ENCODE measurements at regions not wholly inside any gene's neighbourhood (a gene's known extent, or its start where the extent isn't known, plus 50 kb on each side); places are given as distances from the start of the nearest gene placed in this dataset.
A peak's percentile ranks its signal among the peaks of the same experiment; 100 is the strongest.

DNA sequence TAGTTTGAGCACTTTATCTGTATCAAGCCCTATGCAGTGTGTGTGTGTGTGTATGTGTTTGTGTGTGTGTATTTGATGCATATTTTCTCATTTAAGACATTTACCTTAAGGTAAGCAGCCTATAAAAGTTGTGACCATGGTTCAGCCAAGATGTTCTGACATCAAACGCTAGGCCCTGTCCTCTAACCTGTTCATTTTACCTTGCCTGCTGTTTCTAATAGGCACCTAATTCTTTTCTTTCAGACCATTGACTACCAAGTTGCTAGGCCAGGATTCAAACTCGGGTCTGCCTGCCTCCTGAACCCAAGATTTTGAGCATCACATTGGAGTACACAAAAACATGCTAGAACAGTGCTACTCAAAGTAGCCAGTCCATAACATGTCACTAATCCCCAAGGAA lies 274.5 kb downstream of the PLK2 start:
- TF ChIP-seq, protein P1, sequence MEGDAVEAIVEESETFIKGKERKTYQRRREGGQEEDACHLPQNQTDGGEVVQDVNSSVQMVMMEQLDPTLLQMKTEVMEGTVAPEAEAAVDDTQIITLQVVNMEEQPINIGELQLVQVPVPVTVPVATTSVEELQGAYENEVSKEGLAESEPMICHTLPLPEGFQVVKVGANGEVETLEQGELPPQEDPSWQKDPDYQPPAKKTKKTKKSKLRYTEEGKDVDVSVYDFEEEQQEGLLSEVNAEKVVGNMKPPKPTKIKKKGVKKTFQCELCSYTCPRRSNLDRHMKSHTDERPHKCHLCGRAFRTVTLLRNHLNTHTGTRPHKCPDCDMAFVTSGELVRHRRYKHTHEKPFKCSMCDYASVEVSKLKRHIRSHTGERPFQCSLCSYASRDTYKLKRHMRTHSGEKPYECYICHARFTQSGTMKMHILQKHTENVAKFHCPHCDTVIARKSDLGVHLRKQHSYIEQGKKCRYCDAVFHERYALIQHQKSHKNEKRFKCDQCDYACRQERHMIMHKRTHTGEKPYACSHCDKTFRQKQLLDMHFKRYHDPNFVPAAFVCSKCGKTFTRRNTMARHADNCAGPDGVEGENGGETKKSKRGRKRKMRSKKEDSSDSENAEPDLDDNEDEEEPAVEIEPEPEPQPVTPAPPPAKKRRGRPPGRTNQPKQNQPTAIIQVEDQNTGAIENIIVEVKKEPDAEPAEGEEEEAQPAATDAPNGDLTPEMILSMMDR (IDR thresholded peaks at IDR 0.05; ENCODE audit: unreplicated experiment) = no peak
- Mint-ChIP-seq H3K27ac (ENCODE audit: unreplicated experiment) (peak overlapping the region; percentile 44), H3K9me3 (ENCODE audit: low read depth, unreplicated experiment) (no peaks in the 10 kb centered on the region), H3K27me3 (ENCODE audit: unreplicated experiment) (no peaks in the 10 kb centered on the region), H3K4me1 (ENCODE audit: low read depth, unreplicated experiment) (peaks cover 52% of the 10 kb centered on the region), H3K4me3 (ENCODE audit: low read depth, unreplicated experiment) (no peak overlapping the region), H3K36me3 (ENCODE audit: insufficient read depth, unreplicated experiment) (no peaks in the 10 kb centered on the region)
- CTCF ChIA-PET = no interaction called here
- DNase-seq = no peak
- intact Hi-C loops (cut with micrococcal nuclease; ENCODE audit: unreplicated experiment) = loop anchor here (5.0 to 10.0 kb wide), 3 partner anchors 49 to 891 kb away; no protein-coding TSS in a partner anchor
- no TSS peak for BruUV-seq (replicated peaks)

DNA sequence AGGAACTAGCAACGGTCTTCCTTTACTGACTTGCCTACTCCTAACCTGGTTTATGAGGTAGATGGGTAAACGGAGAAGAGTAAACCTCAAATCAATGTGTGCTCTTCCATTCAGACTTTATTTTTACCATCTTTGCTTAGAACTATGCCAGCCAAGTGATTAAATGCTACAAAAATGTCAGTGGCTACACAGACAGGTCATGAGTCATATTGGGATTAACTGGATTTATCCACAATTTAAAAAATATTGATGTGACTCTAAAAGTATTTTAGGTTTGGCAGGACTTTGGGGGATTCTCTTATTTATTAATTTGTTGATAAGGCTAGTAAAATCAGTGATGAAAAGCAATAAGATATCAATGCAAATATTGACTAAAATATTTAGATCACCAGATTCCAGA lies 275.0 kb downstream of the PLK2 start:
- no peak overlapping the region for H3K4me3 Mint-ChIP-seq (ENCODE audit: low read depth, unreplicated experiment)
- no TSS peak for BruUV-seq (replicated peaks)
- intact Hi-C loops (cut with micrococcal nuclease; ENCODE audit: unreplicated experiment) = loop anchor here (5.0 to 10.0 kb wide), 3 partner anchors 50 to 890 kb away; no protein-coding TSS in a partner anchor
- DNase-seq = no peak
- no peaks in the 10 kb centered on the region for H3K27me3 Mint-ChIP-seq (ENCODE audit: unreplicated experiment)
- H3K4me1 Mint-ChIP-seq (ENCODE audit: low read depth, unreplicated experiment) = peaks cover 47% of the 10 kb centered on the region
- H3K27ac Mint-ChIP-seq (ENCODE audit: unreplicated experiment) = peak overlapping the region; percentile 34
- TF ChIP-seq, protein P1 (IDR thresholded peaks at IDR 0.05; ENCODE audit: unreplicated experiment) = no peak
- CTCF ChIA-PET = no interaction called here
- no peaks in the 10 kb centered on the region for H3K9me3 Mint-ChIP-seq (ENCODE audit: low read depth, unreplicated experiment)
- H3K36me3 Mint-ChIP-seq (ENCODE audit: insufficient read depth, unreplicated experiment) = no peaks in the 10 kb centered on the region

DNA sequence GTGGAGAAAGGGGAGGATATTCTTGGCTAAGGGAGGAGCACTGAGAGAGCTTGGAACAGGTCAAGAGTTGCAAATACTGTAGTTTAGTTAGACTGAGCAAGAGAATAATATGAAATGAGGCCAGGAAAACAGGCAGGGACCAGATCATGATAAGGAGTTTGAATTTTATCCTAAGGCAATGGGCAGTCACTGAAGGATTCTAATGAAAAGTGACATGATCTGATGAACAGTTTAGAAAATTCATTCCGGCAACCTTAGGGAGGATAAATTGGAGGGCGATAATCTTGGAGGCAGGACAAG lies 276.1 kb downstream of the PLK2 start:
- CTCF ChIA-PET = no interaction called here
- no peaks in the 10 kb centered on the region for H3K36me3 Mint-ChIP-seq (ENCODE audit: insufficient read depth, unreplicated experiment)
- no peak overlapping the region for H3K4me3 Mint-ChIP-seq (ENCODE audit: low read depth, unreplicated experiment)
- TF ChIP-seq, protein P1 (IDR thresholded peaks at IDR 0.05; ENCODE audit: unreplicated experiment) = no peak
- no peak overlapping the region for H3K27ac Mint-ChIP-seq (ENCODE audit: unreplicated experiment)
- no peaks in the 10 kb centered on the region for H3K9me3 Mint-ChIP-seq (ENCODE audit: low read depth, unreplicated experiment)
- no peaks in the 10 kb centered on the region for H3K27me3 Mint-ChIP-seq (ENCODE audit: unreplicated experiment)
- peaks cover 44% of the 10 kb centered on the region for H3K4me1 Mint-ChIP-seq (ENCODE audit: low read depth, unreplicated experiment)
- intact Hi-C loops (cut with micrococcal nuclease; ENCODE audit: unreplicated experiment) = loop anchor here (10.0 kb wide), 2 partner anchors 51 to 889 kb away; no protein-coding TSS in a partner anchor
- no TSS peak for BruUV-seq (replicated peaks)
- no peak for DNase-seq

DNA sequence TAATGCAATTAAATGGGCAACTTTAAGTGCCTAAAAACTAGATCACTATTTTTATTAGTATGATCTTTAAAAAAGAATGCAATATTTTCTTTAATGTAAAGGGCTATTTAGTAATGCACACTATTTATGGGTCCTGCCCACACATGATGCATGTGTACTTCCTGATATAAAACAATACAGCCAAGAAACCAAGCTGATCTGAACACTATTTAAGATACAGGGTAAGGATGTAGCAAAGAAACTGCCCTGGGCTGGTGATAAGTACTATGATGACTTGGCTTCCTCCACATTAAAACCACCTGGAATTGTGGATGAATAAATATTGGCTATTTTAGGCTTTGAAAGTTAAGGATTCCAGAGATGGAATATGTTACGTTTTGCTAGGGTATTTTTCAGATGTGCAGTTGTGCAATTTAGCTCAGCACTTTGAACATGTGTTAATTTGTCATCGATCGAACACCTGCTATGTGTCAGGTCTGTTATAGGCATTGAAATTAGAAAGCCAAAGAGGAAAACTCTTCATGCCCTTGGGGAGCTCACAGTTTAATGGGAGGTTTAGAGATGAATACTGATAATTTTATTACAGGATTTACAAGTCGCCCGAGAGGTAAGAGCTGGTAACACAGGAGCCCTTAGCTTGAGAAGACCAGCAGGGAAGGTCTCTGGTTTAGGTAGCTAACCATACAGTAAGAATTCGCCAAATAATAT lies 276.7 kb downstream of the PLK2 start:
- CTCF ChIA-PET = interaction anchor here (1.3 kb wide), 1 partner anchor 404 kb away, joined by 3 read pairs; no protein-coding TSS in a partner anchor
- no TSS peak for BruUV-seq (replicated peaks)
- TF ChIP-seq, protein P1 (IDR thresholded peaks at IDR 0.05; ENCODE audit: unreplicated experiment) = no peak
- Mint-ChIP-seq H3K27ac (ENCODE audit: unreplicated experiment) (no peak overlapping the region), H3K27me3 (ENCODE audit: unreplicated experiment) (no peaks in the 10 kb centered on the region), H3K4me1 (ENCODE audit: low read depth, unreplicated experiment) (peaks cover 44% of the 10 kb centered on the region), H3K36me3 (ENCODE audit: insufficient read depth, unreplicated experiment) (no peaks in the 10 kb centered on the region), H3K9me3 (ENCODE audit: low read depth, unreplicated experiment) (no peaks in the 10 kb centered on the region), H3K4me3 (ENCODE audit: low read depth, unreplicated experiment) (no peak overlapping the region)
- intact Hi-C loops (cut with micrococcal nuclease; ENCODE audit: unreplicated experiment) = loop anchor here (10.0 kb wide), 2 partner anchors 52 to 888 kb away; no protein-coding TSS in a partner anchor
- no peak for DNase-seq
